NCI-H1417 (cell line): ENCODE measurements at regions not wholly inside any gene's neighbourhood (a gene's known extent, or its start where the extent isn't known, plus 50 kb on each side); places are given as distances from the start of the nearest gene placed in this dataset.
A peak's percentile ranks its signal among the peaks of the same experiment; 100 is the strongest.

ENCODE experiments used
- DNase-seq, 3 experiments: peaks; one replicate each; lab custom pipeline; 2025; lab: John Stamatoyannopoulos, UW

- DNase-seq, result no peak
These were observed 392.1 kb upstream of the DDHD1 start for GRCh38 chr14:53545217-53545616.

- peak; percentile 84 to 98 (median 88) for DNase-seq
These were observed 389.6 kb upstream of the DDHD1 start for GRCh38 chr14:53542732-53543131.

GRCh38 chr14:53541411-53541810 lies 388.3 kb upstream of the DDHD1 start:
- no peak for DNase-seq

- DNase-seq, result peak; percentile 88 to 97 (median 88)
These were observed 386.5 kb upstream of the DDHD1 start for GRCh38 chr14:53539489-53540126.

- DNase-seq, result no peak
These were observed 385.3 kb upstream of the DDHD1 start for GRCh38 chr14:53538316-53538881.

- DNase-seq, result no peak
These were observed 384.5 kb upstream of the DDHD1 start for GRCh38 chr14:53537422-53538315.

GRCh38 chr14:53536446-53536845 lies 383.3 kb upstream of the DDHD1 start:
- DNase-seq, result no peak

GRCh38 chr14:53534841-53535240 lies 381.7 kb upstream of the DDHD1 start:
- no peak for DNase-seq

- no peak for DNase-seq
These were observed 380.4 kb upstream of the DDHD1 start for GRCh38 chr14:53533384-53533970.

- no peak for DNase-seq
These were observed 379.7 kb upstream of the DDHD1 start for GRCh38 chr14:53532853-53533252.

GRCh38 chr14:53531730-53532129 lies 378.6 kb upstream of the DDHD1 start:
- no peak for DNase-seq

GRCh38 chr14:53531156-53531555 lies 378.0 kb upstream of the DDHD1 start:
- DNase-seq, result peak; percentile 15 to 89 (median 54)

- DNase-seq, result no peak
These were observed 376.4 kb upstream of the DDHD1 start for GRCh38 chr14:53529519-53529918.

GRCh38 chr14:53528185-53528671 lies 375.1 kb upstream of the DDHD1 start:
- DNase-seq, result peak in 1 of 3 experiments; percentile 21

GRCh38 chr14:53526200-53526599 lies 373.1 kb upstream of the DDHD1 start:
- no peak for DNase-seq

GRCh38 chr14:53525608-53526007 lies 372.5 kb upstream of the DDHD1 start:
- DNase-seq, result no peak

GRCh38 chr14:53524391-53524790 lies 371.3 kb upstream of the DDHD1 start:
- DNase-seq, result no peak

GRCh38 chr14:53523226-53523625 lies 370.1 kb upstream of the DDHD1 start:
- no peak for DNase-seq

GRCh38 chr14:53520078-53520928 lies 367.2 kb upstream of the DDHD1 start:
- no peak for DNase-seq

- DNase-seq, result no peak
These were observed 366.0 kb upstream of the DDHD1 start for GRCh38 chr14:53519137-53519536.

GRCh38 chr14:53517270-53517960 lies 364.3 kb upstream of the DDHD1 start:
- DNase-seq, result no peak
